ENCODE measurements at regions not wholly inside any gene's neighbourhood (a gene's known extent, or its start where the extent isn't known, plus 50 kb on each side); places are given as distances from the start of the nearest gene placed in this dataset.

- Mint-ChIP-seq H3K27me3 (peaks cover 13% of the 10 kb centered on the region), H3K4me1 (no peaks in the 10 kb centered on the region), H3K9me3 (ENCODE audit: insufficient read depth) (no peaks in the 10 kb centered on the region), H3K27ac (no peak overlapping the region), H3K4me3 (no peak overlapping the region)
- no peaks in the 10 kb centered on the region for H3K4me1 ChIP-seq (ENCODE audit: control insufficient read depth in 2 of 2, insufficient read depth in 2 of 2, low read length in 2 of 2)
- DNase-seq (no peak), ATAC-seq (ENCODE audit: low read depth) (no peak)
- no peak overlapping the region for H3K9ac ChIP-seq (ENCODE audit: low read length)
- H3K27me3 ChIP-seq (replicated peaks in 1 of 4; ENCODE audit: control extremely low read depth in 1 of 4, control insufficient read depth in 3 of 4, insufficient read depth in 4 of 4, low read length in 3 of 4): peaks cover 0 to 3% (median 0%) of the 10 kb centered on the region in 4 experiments
- H2AFZ ChIP-seq (ENCODE audit: insufficient read depth, low read depth, low read length, poor library complexity, severe bottlenecking): no peak overlapping the region
- no peaks in the 10 kb centered on the region for H3K9me3 ChIP-seq (ENCODE audit: control extremely low read depth in 1 of 3, control insufficient read depth in 2 of 3, insufficient read depth in 1 of 3, low read length in 2 of 3)
- POLR2A ChIA-PET: no interaction called here
- H3K27ac ChIP-seq (ENCODE audit: low read length in 2 of 2): no peak overlapping the region
- intact Hi-C loops (cut with micrococcal nuclease): no loop called here
- H3K79me2 ChIP-seq (ENCODE audit: control insufficient read depth, insufficient read depth, low read length): no peaks in the 10 kb centered on the region
- WGBS (ENCODE audit: insufficient coverage): 79% methylated on average over 4 of the region's 6 CpGs
- no peak for TF ChIP-seq EZH2 (IDR thresholded peaks at IDR 0.05; ENCODE audit: borderline replicate concordance, insufficient read depth, low read depth, low read length, poor library complexity, severe bottlenecking)
- TF ChIP-seq, protein P1, sequence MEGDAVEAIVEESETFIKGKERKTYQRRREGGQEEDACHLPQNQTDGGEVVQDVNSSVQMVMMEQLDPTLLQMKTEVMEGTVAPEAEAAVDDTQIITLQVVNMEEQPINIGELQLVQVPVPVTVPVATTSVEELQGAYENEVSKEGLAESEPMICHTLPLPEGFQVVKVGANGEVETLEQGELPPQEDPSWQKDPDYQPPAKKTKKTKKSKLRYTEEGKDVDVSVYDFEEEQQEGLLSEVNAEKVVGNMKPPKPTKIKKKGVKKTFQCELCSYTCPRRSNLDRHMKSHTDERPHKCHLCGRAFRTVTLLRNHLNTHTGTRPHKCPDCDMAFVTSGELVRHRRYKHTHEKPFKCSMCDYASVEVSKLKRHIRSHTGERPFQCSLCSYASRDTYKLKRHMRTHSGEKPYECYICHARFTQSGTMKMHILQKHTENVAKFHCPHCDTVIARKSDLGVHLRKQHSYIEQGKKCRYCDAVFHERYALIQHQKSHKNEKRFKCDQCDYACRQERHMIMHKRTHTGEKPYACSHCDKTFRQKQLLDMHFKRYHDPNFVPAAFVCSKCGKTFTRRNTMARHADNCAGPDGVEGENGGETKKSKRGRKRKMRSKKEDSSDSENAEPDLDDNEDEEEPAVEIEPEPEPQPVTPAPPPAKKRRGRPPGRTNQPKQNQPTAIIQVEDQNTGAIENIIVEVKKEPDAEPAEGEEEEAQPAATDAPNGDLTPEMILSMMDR (IDR thresholded peaks at IDR 0.05): no peak
- CTCF ChIA-PET: no interaction called here
- H3K4me2 ChIP-seq (replicated peaks; ENCODE audit: low read depth, low read length, poor library complexity, severe bottlenecking): no peak overlapping the region
- no peaks in the 10 kb centered on the region for H4K20me1 ChIP-seq (ENCODE audit: control insufficient read depth, insufficient read depth, low read length, poor library complexity, severe bottlenecking)
- H3K4me3 ChIP-seq (ENCODE audit: control extremely low read depth in 1 of 5, extremely low read depth in 1 of 5, insufficient read depth in 1 of 5, low read depth in 2 of 5, low read length in 4 of 5): no peak overlapping the region
- H3K36me3 ChIP-seq (replicated peaks in 1 of 2; ENCODE audit: control extremely low read depth in 1 of 2, control insufficient read depth in 1 of 2, extremely low read depth in 1 of 2, insufficient read depth in 2 of 2, low read length in 1 of 2): no peaks in the 10 kb centered on the region
Observed at GRCh38 chr10:61061923-61062504, 118.0 kb upstream of the RHOBTB1 start.

DNA sequence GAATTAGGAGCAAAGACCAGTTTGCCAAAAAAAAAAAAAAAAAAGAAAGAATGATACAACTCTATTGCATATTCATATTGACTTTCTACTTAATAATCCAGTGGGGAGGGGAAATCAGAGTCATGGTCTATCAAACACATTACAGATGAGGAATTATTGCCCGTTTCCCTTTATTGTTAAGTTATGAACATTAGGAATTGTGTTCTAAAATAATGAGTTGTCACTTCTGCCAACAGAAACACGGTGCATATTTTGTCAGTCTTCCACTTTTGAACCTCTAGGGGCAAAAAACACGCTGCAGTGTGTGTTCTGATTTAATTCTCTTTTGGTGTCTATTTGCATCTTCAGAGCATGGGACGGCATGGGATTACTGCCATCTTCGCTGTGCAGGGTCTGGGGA is 115.7 kb upstream of the RHOBTB1 start:
- no peak for ATAC-seq (ENCODE audit: low read depth)
- no peak overlapping the region for H3K27ac Mint-ChIP-seq
- Histone ChIP-seq H2AFZ (ENCODE audit: insufficient read depth, low read depth, low read length, poor library complexity, severe bottlenecking) (no peak overlapping the region), H3K27me3 (replicated peaks in 1 of 4; ENCODE audit: control extremely low read depth in 1 of 4, control insufficient read depth in 3 of 4, insufficient read depth in 4 of 4, low read length in 3 of 4) (peaks cover 0 to 3% (median 0%) of the 10 kb centered on the region in 4 experiments), H3K4me1 (ENCODE audit: control insufficient read depth in 2 of 2, insufficient read depth in 2 of 2, low read length in 2 of 2) (no peaks in the 10 kb centered on the region), H3K36me3 (replicated peaks in 1 of 2; ENCODE audit: control extremely low read depth in 1 of 2, control insufficient read depth in 1 of 2, extremely low read depth in 1 of 2, insufficient read depth in 2 of 2, low read length in 1 of 2) (no peaks in the 10 kb centered on the region), H4K20me1 (ENCODE audit: control insufficient read depth, insufficient read depth, low read length, poor library complexity, severe bottlenecking) (no peaks in the 10 kb centered on the region), H3K9me3 (ENCODE audit: control extremely low read depth in 1 of 3, control insufficient read depth in 2 of 3, insufficient read depth in 1 of 3, low read length in 2 of 3) (no peaks in the 10 kb centered on the region), H3K9ac (ENCODE audit: low read length) (no peak overlapping the region), H3K27ac (ENCODE audit: low read length in 2 of 2) (no peak overlapping the region), H3K79me2 (ENCODE audit: control insufficient read depth, insufficient read depth, low read length) (no peaks in the 10 kb centered on the region), H3K4me2 (replicated peaks; ENCODE audit: low read depth, low read length, poor library complexity, severe bottlenecking) (no peak overlapping the region), H3K4me3 (ENCODE audit: control extremely low read depth in 1 of 5, extremely low read depth in 1 of 5, insufficient read depth in 1 of 5, low read depth in 2 of 5, low read length in 4 of 5) (no peak overlapping the region)
- H3K4me3 Mint-ChIP-seq: no peak overlapping the region
- no peaks in the 10 kb centered on the region for H3K4me1 Mint-ChIP-seq
- H3K27me3 Mint-ChIP-seq: peaks cover 8% of the 10 kb centered on the region
- DNase-seq: no peak
- CTCF ChIA-PET: interaction anchor here (0.7 to 0.9 kb wide), 2 partner anchors 18 to 35 kb away, joined by 3 read pairs; no protein-coding TSS in a partner anchor
- intact Hi-C loops (cut with micrococcal nuclease): no loop called here
- 92% methylated on average over 2 of the region's 5 CpGs for WGBS (ENCODE audit: insufficient coverage)
- no peaks in the 10 kb centered on the region for H3K9me3 Mint-ChIP-seq (ENCODE audit: insufficient read depth)
- no peak for TF ChIP-seq EZH2 (IDR thresholded peaks at IDR 0.05; ENCODE audit: borderline replicate concordance, insufficient read depth, low read depth, low read length, poor library complexity, severe bottlenecking)
- TF ChIP-seq, protein P1 (IDR thresholded peaks at IDR 0.05): no peak
- POLR2A ChIA-PET: no interaction called here

Data from B cell (primary cell).